IMR-90 (cell line): ENCODE measurements at regions not wholly inside any gene's neighbourhood (a gene's known extent, or its start where the extent isn't known, plus 50 kb on each side); places are given as distances from the start of the nearest gene placed in this dataset.

Experiments used
- ATAC-seq: fragments of 200-7000 bp; cut with Tn5 transposase; 2 replicates; pipeline ENCODE4 v1.9.1; 2020; ENCODE audit warnings: low read depth, mild to moderate bottlenecking, moderate library complexity
- BruUV-seq: library from RNA; stranded (reverse); fragments of 400-500 nt; replicated peaks from 2 replicates; lab custom pipeline; 2021; lab: Mats Ljungman, UMichigan
- CTCF ChIA-PET: fragments of 300-600 bp; formaldehyde crosslinking; extraction: SDS; loops from one replicate; lab custom pipeline; 2021; ENCODE audit warnings: antibody characterized with exemption; lab: Yijun Ruan, JAX
- POLR2A ChIA-PET: fragments of 300-600 bp; sonication (Branson Sonifier 250); formaldehyde crosslinking; loops from one replicate; lab custom pipeline; 2022; ENCODE audit warnings: antibody characterized with exemption; ENCODE audit not compliant: unreplicated experiment; lab: Charles Lee
- DNase-seq: peaks from one replicate; pipeline ENCODE4 v3.0.0; 2013
- H2AFZ ChIP-seq: replicated peaks from 2 replicates; pipeline ENCODE3; 2013; ENCODE audit warnings: low read length, mild to moderate bottlenecking; ENCODE audit not compliant: poor library complexity
- H2AK5ac ChIP-seq: 2 replicates; pipeline ENCODE4 v1.6.1; 2013; ENCODE audit warnings: low read depth, low read length, inconsistent platforms
- H2AK9ac ChIP-seq: replicated peaks from 2 replicates; pipeline ENCODE3; 2013; ENCODE audit warnings: mild to moderate bottlenecking, low read depth, low read length, moderate library complexity; ENCODE audit not compliant: poor library complexity
- H2BK120ac ChIP-seq: 2 replicates; pipeline ENCODE4 v1.6.1; 2013; ENCODE audit warnings: low read depth, low read length, inconsistent platforms
- H2BK15ac ChIP-seq: 3 replicates; pipeline ENCODE4 v1.6.1; 2013; ENCODE audit warnings: low read depth, low read length, inconsistent platforms
- H2BK20ac ChIP-seq: 2 replicates; pipeline ENCODE4 v1.6.1; 2013; ENCODE audit warnings: low read depth, mild to moderate bottlenecking, inconsistent platforms, low read length, moderate library complexity
- H2BK5ac ChIP-seq: 2 replicates; pipeline ENCODE4 v1.6.1; 2013; ENCODE audit warnings: mild to moderate bottlenecking, low read depth, low read length, inconsistent platforms; ENCODE audit not compliant: poor library complexity, severe bottlenecking
- H3K14ac ChIP-seq: replicated peaks from 2 replicates; pipeline ENCODE4 v1.6.1; 2013; ENCODE audit warnings: low read depth, low read length, inconsistent platforms
- H3K18ac ChIP-seq: 2 replicates; pipeline ENCODE4 v1.6.1; 2013; ENCODE audit warnings: low read depth, low read length, control low read depth
- H3K23ac ChIP-seq: 2 replicates; pipeline ENCODE4 v1.6.1; 2013; ENCODE audit warnings: low read depth, low read length, inconsistent platforms
- H3K27ac ChIP-seq: 2 replicates; pipeline ENCODE4 v1.5.1; 2013; ENCODE audit warnings: mild to moderate bottlenecking, control low read depth, low read length; ENCODE audit not compliant: insufficient read depth
- H3K27me3 ChIP-seq: 2 replicates; pipeline ENCODE4 v1.6.1; 2013; ENCODE audit warnings: low read length; ENCODE audit not compliant: control insufficient read depth, insufficient read depth
- H3K36me3 ChIP-seq: 2 replicates; pipeline ENCODE4 v1.6.1; 2013; ENCODE audit warnings: low read length, mixed read lengths; ENCODE audit not compliant: control insufficient read depth, insufficient read depth
- H3K4ac ChIP-seq: 2 replicates; pipeline ENCODE4 v1.6.1; 2013; ENCODE audit warnings: low read depth, low read length, inconsistent platforms
- H3K4me1 ChIP-seq: 2 replicates; pipeline ENCODE4 v1.6.1; 2013; ENCODE audit warnings: low read length, mixed read lengths; ENCODE audit not compliant: control insufficient read depth, insufficient read depth
- H3K4me2 ChIP-seq: 2 replicates; pipeline ENCODE4 v1.6.1; 2013; ENCODE audit warnings: low read depth, mild to moderate bottlenecking, control low read depth, low read length, moderate library complexity
- H3K4me3 ChIP-seq: 2 replicates; pipeline ENCODE4 v1.5.1; 2013; ENCODE audit warnings: low read depth, mild to moderate bottlenecking, control low read depth, low read length, moderate library complexity; ENCODE audit not compliant: insufficient read depth
- H3K56ac ChIP-seq: 2 replicates; pipeline ENCODE4 v1.6.1; 2013; ENCODE audit warnings: low read length, inconsistent platforms; ENCODE audit not compliant: insufficient read depth; ENCODE audit errors: extremely low read depth
- H3K79me1 ChIP-seq, 2 experiments: 2 replicates each; pipeline ENCODE4 v1.6.1; 2013; ENCODE audit warnings: low read length in 2 of 2, inconsistent platforms in 1 of 2, low read depth in 1 of 2
- H3K9ac ChIP-seq: 2 replicates; pipeline ENCODE4 v1.6.1; 2013; ENCODE audit warnings: low read depth, low read length, control low read depth
- H3K9me1 ChIP-seq: 2 replicates; pipeline ENCODE4 v1.6.1; 2013; ENCODE audit warnings: low read length, inconsistent platforms; ENCODE audit not compliant: insufficient read depth
- H3K9me3 ChIP-seq: 2 replicates; pipeline ENCODE4 v1.6.1; 2013; ENCODE audit warnings: low read length; ENCODE audit not compliant: control insufficient read depth, insufficient read depth
- H4K20me1 ChIP-seq: 2 replicates; pipeline ENCODE4 v1.6.1; 2013; ENCODE audit warnings: low read length, inconsistent platforms; ENCODE audit not compliant: insufficient read depth
- H4K5ac ChIP-seq: 2 replicates; pipeline ENCODE4 v1.6.1; 2013; ENCODE audit warnings: mild to moderate bottlenecking, low read depth, low read length, control low read depth
- H4K8ac ChIP-seq, 2 experiments: 2 replicates each; pipeline ENCODE4 v1.6.1; 2013; ENCODE audit warnings: low read depth in 2 of 2, low read length in 2 of 2, control low read depth in 1 of 2, inconsistent platforms in 1 of 2
- H4K91ac ChIP-seq: 2 replicates; pipeline ENCODE4 v1.6.1; 2013; ENCODE audit warnings: low read depth, low read length, inconsistent platforms; ENCODE audit not compliant: insufficient read depth
- BHLHE40 ChIP-seq: fragments of 150-350 bp; IDR thresholded peaks from 2 replicates; pipeline ENCODE4 v1.6.1; 2016; ENCODE audit warnings: mild to moderate bottlenecking, low read depth, low read length
- CEBPB ChIP-seq: IDR thresholded peaks from 2 replicates; pipeline ENCODE4 v1.6.1; 2012; ENCODE audit warnings: low read depth, low read length, improper control_type of control experiment
- FOS ChIP-seq: fragments of 150-350 bp; IDR thresholded peaks from 2 replicates; pipeline ENCODE4 v1.6.1; 2016; ENCODE audit warnings: low read depth, low read length
- MAFK ChIP-seq: IDR thresholded peaks from 2 replicates; pipeline ENCODE4 v1.6.1; 2012; ENCODE audit warnings: low read depth, low read length, improper control_type of control experiment
- MAZ ChIP-seq: IDR thresholded peaks from 2 replicates; pipeline ENCODE4 v1.6.1; 2012; ENCODE audit warnings: low read depth, mild to moderate bottlenecking, low read length, improper control_type of control experiment, moderate library complexity, borderline replicate concordance
- MXI1 ChIP-seq: IDR thresholded peaks from 2 replicates; pipeline ENCODE4 v1.6.1; 2012; ENCODE audit warnings: low read depth, mild to moderate bottlenecking, low read length, moderate library complexity, borderline replicate concordance
- POLR2A ChIP-seq: IDR thresholded peaks from 2 replicates; pipeline ENCODE4 v1.6.1; 2012; ENCODE audit warnings: mild to moderate bottlenecking, low read depth, low read length
- RAD21 ChIP-seq: IDR thresholded peaks from 2 replicates; pipeline ENCODE4 v1.6.1; 2012; ENCODE audit warnings: low read length, improper control_type of control experiment
- RFX5 ChIP-seq: IDR thresholded peaks from 2 replicates; pipeline ENCODE4 v1.8.0; 2012; ENCODE audit warnings: low read depth, mild to moderate bottlenecking, low read length, moderate library complexity
- SMC3 ChIP-seq: fragments of 150-350 bp; IDR thresholded peaks from 2 replicates; pipeline ENCODE4 v1.6.1; 2016; ENCODE audit warnings: low read depth, mild to moderate bottlenecking, antibody characterized with exemption, low read length, moderate library complexity
- WGBS, 2 experiments: methylation state at CpG; one replicate each; pipeline versions ENCODE4 v1.1.5 to v1.1.7; 2013; ENCODE audit warnings: missing lambda C conversion rate in 2 of 2; ENCODE audit not compliant: insufficient read length in 1 of 2; ENCODE audit errors: extremely low coverage in 2 of 2; 5-methylcytosine and 5-hydroxymethylcytosine counted together
- dilution Hi-C: fragments of 300-500 bp; cut with HindIII; formaldehyde crosslinking; loops from one replicate; pipeline ENCODE4 v1.14.3; 2018; ENCODE audit warnings: low sequenced_read_pairs; ENCODE audit not compliant: unreplicated experiment
- in situ Hi-C: fragments of 300-500 bp; cut with MboI; formaldehyde crosslinking; loops from 3 replicates; pipeline ENCODE4 v1.14.3; 2019; ENCODE audit warnings: low sequenced_read_pairs, inconsistent platforms, mixed read lengths
- intact Hi-C: fragments of 100-400 bp; cut with micrococcal nuclease; formaldehyde crosslinking; loops from 2 replicates; pipeline ENCODE4 v1.10.0; 2022
- TF ChIP-seq, protein P1 (sequence below): conservative IDR thresholded peaks from 2 replicates; pipeline ENCODE4 v1.5.1; 2012; ENCODE audit warnings: mild to moderate bottlenecking, low read depth, low read length, improper control_type of control experiment
- TF ChIP-seq, protein P2 (sequence below): fragments of 150-350 bp; IDR thresholded peaks from 2 replicates; pipeline ENCODE4 v1.6.1; 2016; ENCODE audit warnings: low read depth, mild to moderate bottlenecking, low read length, moderate library complexity, borderline replicate concordance

DNA sequence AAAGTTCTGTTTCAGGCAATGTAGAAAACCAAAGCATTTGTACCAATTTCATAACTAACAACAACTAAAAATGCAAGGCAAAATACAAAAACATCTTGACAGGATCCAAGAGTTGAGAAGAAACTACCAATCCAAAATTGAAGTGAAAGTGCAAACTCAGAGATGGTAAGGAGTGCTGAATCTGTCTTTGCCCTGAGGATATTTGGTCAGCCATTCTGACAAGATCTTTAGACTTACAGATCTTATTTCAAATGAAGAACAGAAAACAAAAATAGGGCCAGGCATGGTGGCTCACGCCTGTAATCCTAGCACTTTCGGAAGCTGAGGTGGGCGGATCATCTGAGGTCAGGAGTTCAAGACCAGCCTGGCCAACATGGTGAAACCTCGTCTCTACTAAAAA is 412.8 kb downstream of the ZFHX3 start:
- Histone ChIP-seq H3K36me3 (no peaks in the 10 kb centered on the region), H2BK5ac (no peak overlapping the region), H4K8ac (no peak overlapping the region), H2AK5ac (no peak overlapping the region), H3K18ac (no peak overlapping the region; the same call in 1 of the 2 replicates), H3K4me2 (no peak overlapping the region), H3K9me1 (no peaks in the 10 kb centered on the region), H4K20me1 (no peaks in the 10 kb centered on the region), H3K23ac (no peak overlapping the region), H2BK120ac (no peak overlapping the region), H3K9me3 (peaks cover 3% of the 10 kb centered on the region; the same call in 1 of the 2 replicates), H3K56ac (no peak overlapping the region), H3K4ac (no peak overlapping the region), H2AK9ac (no peak overlapping the region), H4K91ac (no peak overlapping the region), H2BK15ac (no peak overlapping the region), H3K27ac (no peak overlapping the region), H3K4me1 (no peaks in the 10 kb centered on the region), H3K9ac (no peak overlapping the region), H2AFZ (no peak overlapping the region), H3K27me3 (no peaks in the 10 kb centered on the region), H3K14ac (no peak overlapping the region), H2BK20ac (no peak overlapping the region), H3K79me1 (no peaks in the 10 kb centered on the region), H3K4me3 (no peak overlapping the region), H4K5ac (no peak overlapping the region)
- no peak for TF ChIP-seq RAD21
- no peak for TF ChIP-seq MXI1
- TF ChIP-seq RFX5, result no peak
- TF ChIP-seq, protein P1, sequence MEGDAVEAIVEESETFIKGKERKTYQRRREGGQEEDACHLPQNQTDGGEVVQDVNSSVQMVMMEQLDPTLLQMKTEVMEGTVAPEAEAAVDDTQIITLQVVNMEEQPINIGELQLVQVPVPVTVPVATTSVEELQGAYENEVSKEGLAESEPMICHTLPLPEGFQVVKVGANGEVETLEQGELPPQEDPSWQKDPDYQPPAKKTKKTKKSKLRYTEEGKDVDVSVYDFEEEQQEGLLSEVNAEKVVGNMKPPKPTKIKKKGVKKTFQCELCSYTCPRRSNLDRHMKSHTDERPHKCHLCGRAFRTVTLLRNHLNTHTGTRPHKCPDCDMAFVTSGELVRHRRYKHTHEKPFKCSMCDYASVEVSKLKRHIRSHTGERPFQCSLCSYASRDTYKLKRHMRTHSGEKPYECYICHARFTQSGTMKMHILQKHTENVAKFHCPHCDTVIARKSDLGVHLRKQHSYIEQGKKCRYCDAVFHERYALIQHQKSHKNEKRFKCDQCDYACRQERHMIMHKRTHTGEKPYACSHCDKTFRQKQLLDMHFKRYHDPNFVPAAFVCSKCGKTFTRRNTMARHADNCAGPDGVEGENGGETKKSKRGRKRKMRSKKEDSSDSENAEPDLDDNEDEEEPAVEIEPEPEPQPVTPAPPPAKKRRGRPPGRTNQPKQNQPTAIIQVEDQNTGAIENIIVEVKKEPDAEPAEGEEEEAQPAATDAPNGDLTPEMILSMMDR, result no peak
- TF ChIP-seq MAZ, result no peak
- no peak for TF ChIP-seq SMC3
- TF ChIP-seq FOS, result no peak
- no peak for TF ChIP-seq BHLHE40
- no peak for TF ChIP-seq CEBPB
- TF ChIP-seq POLR2A, result no peak
- TF ChIP-seq MAFK, result no peak
- TF ChIP-seq, protein P2, sequence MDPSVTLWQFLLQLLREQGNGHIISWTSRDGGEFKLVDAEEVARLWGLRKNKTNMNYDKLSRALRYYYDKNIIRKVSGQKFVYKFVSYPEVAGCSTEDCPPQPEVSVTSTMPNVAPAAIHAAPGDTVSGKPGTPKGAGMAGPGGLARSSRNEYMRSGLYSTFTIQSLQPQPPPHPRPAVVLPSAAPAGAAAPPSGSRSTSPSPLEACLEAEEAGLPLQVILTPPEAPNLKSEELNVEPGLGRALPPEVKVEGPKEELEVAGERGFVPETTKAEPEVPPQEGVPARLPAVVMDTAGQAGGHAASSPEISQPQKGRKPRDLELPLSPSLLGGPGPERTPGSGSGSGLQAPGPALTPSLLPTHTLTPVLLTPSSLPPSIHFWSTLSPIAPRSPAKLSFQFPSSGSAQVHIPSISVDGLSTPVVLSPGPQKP, result no peak
- dilution Hi-C loops (no loop called here), intact Hi-C loops (no loop called here), in situ Hi-C loops (no loop called here)
- CTCF ChIA-PET, result no interaction called here
- POLR2A ChIA-PET, result no interaction called here
- WGBS, 2 experiments, result no CpG with 5 or more reads among the region's 4 CpGs
- DNase-seq (peak; percentile 2), ATAC-seq (no peak)
- BruUV-seq, result no TSS peak
